ENCODE measurements at regions not wholly inside any gene's neighbourhood (a gene's known extent, or its start where the extent isn't known, plus 50 kb on each side); places are given as distances from the start of the nearest gene placed in this dataset.
"Not testable (repeated sequence)": the region's sequence is repeated elsewhere in the genome, so short reads cannot be mapped to it uniquely, and the experiment has no call there.

DNA sequence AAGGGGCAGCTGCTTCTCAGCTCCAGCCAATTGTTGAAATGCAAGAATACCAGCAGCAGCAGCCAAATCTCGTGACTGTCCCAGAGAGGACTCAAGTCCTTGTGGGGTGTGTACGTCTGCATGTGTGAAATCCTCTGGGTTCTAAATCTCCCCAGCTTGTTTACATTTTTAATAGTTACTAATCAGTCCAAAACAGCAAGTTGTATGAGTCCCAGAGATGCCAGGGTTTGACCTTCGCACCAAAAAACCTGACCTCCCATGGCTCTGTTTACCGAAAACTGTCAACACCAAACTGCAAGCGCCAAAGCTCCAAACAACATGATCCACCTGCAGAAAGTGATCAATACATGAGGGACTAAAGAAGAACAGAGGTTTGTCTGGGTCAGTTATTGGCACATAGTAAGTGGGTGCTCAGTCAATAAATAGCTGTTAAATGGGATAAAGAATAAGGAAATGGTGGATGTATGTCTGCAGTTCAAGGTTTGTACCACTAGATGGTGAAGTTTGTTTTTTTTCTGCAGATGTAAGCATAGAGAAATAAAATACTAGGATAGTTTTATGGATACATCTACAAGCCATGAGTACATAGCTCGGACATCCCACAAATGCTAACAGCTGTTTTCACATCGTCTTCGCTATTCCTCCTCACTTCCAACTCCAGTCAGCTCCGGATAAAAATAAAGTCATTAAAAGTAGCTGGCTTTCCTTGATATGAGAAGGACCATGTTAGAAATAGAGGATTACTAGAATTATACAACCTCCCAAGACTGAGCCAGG, 85.3 kb upstream of the ADRB2 start:
- peak in 2 of 3 donors; percentile 50 to 78 for DNase-seq (ENCODE audit: low read depth in 2 of 3, low spot score in 2 of 3)

DNA sequence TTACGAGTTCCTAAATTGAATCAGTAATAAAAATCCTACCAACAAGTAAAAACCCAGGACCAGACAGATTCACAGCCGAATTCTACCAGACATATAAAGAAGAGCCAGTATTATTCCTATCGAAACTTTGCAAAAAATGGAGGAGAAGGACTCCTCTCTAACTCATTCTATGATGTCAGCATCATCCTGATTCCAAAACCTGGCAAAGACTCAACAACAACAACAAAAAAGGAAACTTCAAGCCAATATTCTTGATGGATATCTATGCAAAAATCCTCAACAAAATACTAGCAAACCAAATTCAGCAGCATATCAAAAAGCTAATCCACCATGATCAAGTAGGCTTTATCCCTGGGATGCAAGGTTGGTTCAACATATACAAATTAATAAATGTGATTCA, 84.6 kb upstream of the ADRB2 start:
- not testable (repeated sequence) for DNase-seq (ENCODE audit: low read depth in 2 of 3, low spot score in 2 of 3)

DNA sequence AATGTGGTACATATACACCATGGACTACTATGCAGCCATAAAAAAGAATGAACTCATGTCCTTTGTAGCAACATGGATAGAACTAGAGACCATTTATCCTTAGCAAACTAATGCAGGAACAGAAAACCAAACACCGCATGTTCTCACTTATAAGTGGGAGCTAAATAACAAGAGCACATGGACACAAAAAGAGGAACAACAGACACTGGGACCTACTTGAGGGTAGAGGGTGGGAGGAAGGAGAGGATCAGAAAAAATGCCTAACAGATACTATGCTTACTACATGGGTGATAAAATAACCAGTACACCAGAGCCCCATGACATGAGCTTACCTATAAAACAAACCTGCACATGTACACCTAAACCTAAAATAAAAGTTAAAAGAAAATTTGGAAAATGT, 82.0 kb upstream of the ADRB2 start:
- not testable (repeated sequence) for DNase-seq (ENCODE audit: low read depth in 2 of 3, low spot score in 2 of 3)

DNA sequence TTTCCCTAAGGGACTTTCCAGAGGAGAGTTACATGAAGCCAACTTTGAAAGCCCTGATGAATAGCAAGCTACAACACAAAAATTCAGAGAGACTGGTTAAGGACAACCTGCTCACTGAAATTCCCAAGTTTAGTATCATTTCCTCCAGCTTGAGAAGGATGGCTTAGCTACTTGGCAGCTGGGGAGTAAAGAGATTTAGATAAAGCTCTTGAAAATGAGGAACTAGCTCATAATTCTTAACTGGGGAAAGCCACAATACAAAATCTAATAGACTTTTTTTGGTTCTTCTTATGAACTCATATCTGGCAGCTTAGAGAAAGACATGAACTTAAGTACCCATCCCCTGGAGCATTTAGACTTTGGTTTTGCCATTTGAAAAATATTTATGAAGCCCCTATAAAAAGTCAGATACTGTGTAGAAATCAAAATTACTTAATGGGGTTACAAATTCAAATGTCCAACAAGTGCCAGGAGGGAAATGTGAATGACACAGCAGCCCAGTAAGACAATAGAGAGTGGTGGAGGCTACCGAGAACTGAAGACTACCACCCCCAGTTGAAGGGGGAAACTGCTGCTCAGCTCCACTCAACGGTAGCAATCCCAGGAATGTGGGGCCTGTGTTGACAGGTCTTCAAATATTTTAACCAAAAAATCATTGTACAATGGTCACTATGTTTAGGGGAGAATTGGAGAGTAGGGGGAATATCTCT, 79.4 kb upstream of the ADRB2 start:
- peak in 2 of 3 donors; percentile 58 to 88 for DNase-seq (ENCODE audit: low read depth in 2 of 3, low spot score in 2 of 3)

GRCh38 chr5:148747536-148747906, 78.9 kb upstream of the ADRB2 start:
- DNase-seq (ENCODE audit: low read depth in 2 of 3, low spot score in 2 of 3), result peak in 2 of 3 donors; percentile 20 to 48

DNA sequence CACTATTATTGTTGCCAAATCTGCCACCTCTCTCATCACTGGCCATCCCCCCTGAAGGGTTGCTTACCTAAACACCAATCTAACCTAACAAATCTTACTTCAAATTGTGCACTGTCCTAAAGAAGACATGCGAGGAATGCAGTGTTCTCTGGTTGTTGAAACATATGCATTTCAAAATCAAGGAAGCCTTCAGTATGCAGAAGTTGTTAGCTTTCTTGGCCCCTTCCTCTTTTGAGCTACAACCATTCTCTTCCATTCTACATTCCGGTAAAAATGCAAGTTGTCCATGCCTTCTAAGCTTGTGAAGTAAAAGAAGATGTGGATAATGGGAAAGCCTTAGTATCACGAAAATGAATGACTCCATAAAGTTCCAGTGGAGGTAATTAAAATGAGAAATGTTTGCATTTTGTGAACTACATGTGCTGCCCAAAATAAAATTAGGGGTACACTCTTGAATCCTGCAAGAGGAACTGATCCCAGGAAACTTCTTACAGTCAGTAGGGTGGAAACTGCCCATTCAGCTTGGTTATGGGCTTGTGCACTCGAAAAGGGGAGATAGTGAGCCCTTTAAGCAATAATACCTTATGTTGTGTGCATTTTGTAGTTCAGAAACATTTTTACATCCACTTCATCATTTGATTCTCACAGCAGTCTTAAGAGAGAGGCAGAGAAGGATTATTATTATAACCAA, 77.6 kb upstream of the ADRB2 start:
- peak in 1 of 3 donors; percentile 37 for DNase-seq (ENCODE audit: low read depth in 2 of 3, low spot score in 2 of 3)

- peak in 2 of 3 donors; percentile 41 to 79 for DNase-seq (ENCODE audit: low read depth in 2 of 3, low spot score in 2 of 3)
Observed at GRCh38 chr5:148750614-148751013, 75.8 kb upstream of the ADRB2 start.

DNA sequence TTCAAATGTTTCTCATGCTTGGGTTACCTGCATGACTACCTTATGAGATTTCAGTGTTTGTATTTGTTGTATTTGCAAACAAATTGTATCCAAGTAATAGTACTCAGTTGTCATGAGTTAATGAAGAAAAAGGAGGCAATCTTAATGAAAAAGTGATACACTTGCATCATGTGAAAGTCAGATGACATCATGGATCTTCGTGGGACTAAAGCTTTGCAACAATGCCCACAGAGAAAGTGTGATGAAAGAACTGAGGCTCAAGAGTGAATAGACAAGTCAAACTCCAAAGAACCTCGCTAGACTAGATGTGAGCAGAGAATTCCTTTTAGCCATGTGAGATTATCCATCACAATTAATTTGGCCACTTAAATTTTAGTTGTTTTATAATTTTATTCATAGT, 75.4 kb upstream of the ADRB2 start:
- no peak for DNase-seq (ENCODE audit: low read depth in 2 of 3, low spot score in 2 of 3)

GRCh38 chr5:148752375-148752774, 74.0 kb upstream of the ADRB2 start:
- DNase-seq (ENCODE audit: low read depth in 2 of 3, low spot score in 2 of 3), result not testable (repeated sequence)

- no peak for DNase-seq (ENCODE audit: low read depth in 2 of 3, low spot score in 2 of 3)
Observed at GRCh38 chr5:148759101-148759500, 67.3 kb upstream of the ADRB2 start.

DNA sequence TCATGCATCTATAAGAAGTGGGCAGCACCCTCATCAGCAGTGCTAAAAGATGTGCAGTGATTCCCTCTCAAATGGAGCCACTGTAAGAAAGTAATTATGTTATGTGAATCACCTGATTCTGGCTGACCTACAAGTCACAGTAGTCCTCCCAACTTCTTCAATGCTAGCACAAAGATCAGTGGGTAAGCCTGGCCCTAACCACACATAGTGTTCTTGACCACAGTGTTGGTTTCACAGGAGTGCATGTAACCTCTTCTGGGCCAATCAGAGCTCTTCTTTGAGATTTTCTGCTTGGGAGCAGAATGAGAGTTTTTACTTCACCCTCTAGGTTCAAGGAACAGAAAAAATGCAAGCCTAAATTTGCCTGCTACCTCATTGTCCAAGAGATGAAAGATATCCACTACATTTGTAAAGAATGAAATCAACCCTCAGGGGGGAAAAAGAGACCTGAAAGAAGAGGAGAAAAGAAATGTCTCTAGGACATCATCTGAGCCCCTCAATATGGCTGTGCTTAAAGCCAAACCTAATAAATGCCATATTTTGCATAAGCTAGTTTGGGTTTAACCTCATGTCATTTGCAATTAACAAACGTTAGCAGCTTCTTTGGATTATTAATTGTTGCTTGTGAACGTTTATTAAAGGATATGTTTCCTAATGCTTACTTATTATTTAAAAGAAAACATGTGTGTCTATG, 65.3 kb upstream of the ADRB2 start:
- no peak for DNase-seq (ENCODE audit: low read depth in 2 of 3, low spot score in 2 of 3)

DNA sequence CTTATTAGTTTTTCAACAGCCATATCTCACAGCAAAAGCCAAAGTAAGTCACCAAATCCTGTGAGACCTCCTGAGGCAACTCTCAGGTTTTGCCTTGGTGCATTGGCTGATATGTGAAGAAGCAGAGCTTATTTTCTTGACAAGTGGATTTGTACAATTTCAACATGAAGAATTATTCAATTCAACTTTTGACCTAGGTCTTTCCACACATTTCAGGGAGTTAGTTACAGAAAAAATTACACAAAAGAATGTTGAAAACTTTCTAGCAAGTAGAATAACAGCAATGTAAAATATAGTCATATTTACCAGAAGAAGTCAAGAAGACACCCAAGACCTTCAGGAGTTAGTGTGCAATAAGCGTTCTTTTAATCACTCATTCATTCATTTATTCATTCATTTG, 62.4 kb upstream of the ADRB2 start:
- no peak for DNase-seq (ENCODE audit: low read depth in 2 of 3, low spot score in 2 of 3)

DNA sequence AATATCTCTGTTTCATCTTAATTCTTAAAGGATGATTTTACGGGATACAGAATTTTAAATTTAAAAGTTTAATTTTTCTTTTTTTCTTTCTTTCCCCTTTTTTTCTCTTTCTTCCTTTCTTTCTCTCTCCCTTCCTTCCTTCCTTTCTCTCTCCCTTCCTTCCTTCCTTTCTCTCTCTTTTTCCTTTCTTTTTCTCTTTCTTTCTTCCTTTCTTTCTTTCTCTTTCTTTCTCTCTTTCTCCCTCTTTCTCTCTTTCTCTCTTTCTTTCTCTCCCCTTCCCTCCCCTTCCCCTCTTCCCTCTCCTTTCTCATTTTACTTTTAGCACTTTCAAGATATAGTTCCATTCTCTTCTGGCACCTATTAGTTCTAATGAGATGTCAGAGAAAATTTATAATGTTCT, 61.4 kb upstream of the ADRB2 start:
- no peak for DNase-seq (ENCODE audit: low read depth in 2 of 3, low spot score in 2 of 3)

DNA sequence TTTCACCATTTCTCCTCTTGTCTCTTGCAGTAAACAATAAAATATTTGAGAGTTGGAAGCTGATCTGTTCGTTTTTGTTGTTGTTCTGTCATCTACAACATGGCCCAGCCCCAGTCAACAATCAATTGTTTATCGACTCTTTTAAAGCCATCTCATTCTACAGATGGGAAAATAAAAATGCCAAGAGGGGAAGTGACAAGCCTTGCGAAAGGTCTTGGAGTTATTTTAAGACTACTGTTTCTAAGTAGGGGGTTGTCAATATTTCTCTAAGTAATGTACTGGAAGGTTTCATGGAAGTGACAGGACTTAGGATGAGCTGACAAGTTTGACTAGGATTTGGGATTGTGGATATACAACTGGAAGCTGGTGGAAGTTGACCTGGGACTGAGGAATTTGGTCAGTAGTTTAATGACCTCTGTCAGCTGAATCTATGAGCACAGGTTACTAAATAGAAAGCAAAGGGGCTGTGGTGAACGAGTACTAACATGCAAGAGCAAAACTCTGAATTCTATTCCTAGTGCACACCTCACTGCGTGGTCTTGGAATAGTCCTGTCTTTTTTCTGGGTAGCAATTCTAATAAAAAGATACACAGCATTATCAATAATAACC, 57.5 kb upstream of the ADRB2 start:
- DNase-seq (ENCODE audit: low read depth in 2 of 3, low spot score in 2 of 3), result no peak

DNA sequence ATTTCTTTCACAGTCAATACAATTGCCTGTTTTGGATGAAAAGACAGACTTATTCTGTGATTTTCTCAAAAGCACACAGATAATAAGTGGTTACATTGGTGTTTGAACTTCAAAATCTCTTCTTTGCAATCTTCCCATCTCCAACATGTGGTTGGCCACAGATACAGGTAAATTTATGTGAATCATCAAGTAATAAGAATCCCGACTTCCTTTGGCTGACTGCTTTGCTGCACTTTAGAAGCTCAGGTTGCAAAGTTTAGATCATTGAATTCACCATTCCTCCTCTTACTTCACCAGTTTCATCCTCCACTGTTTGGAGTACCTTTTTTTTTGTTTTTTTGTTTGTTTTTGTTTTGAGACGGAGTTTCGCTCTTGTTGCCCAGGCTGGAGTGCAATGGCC, 56.5 kb upstream of the ADRB2 start:
- no peak for DNase-seq (ENCODE audit: low read depth in 2 of 3, low spot score in 2 of 3)

DNA sequence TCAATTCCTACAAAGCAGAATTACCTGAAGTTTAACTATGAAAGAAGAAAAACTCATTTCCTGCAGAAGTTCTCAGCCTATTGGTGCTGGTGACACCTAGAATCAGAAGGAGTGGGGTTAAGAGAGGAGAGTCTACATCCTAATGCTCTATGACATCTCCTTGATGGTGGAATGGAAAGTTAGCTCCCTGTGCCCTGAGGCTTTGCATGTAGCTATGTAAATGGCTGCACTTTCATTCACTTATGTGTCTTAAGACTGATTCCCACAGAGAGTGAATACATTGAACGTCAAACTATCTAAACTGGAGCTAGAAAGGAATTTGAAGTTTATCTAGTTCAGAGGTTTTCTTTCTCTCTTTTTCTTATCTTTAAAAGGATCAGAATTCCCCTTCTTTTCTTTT, 52.1 kb upstream of the ADRB2 start:
- no peak for DNase-seq (ENCODE audit: low read depth in 2 of 3, low spot score in 2 of 3)

GRCh38 chr5:148776261-148776660, 50.1 kb upstream of the ADRB2 start:
- no peak for DNase-seq (ENCODE audit: low read depth in 2 of 3, low spot score in 2 of 3)

Measured in hematopoietic multipotent progenitor cell (in vitro differentiated cells).